Stimulated activated CD8-positive, alpha-beta memory T cell treated with anti-CD3 and anti-CD28 coated beads, Interleukin-7, amount 100 ng/mL, for 4 hours (primary cell): ENCODE measurements at regions not wholly inside any gene's neighbourhood (a gene's known extent, or its start where the extent isn't known, plus 50 kb on each side); places are given as distances from the start of the nearest gene placed in this dataset.
"Not testable (repeated sequence)": the region's sequence is repeated elsewhere in the genome, so short reads cannot be mapped to it uniquely, and the experiment has no call there.

Source experiments
- DNase-seq, 2 donors: peaks; one replicate each; pipeline ENCODE4 v3.0.0-alpha.2; 2020; ENCODE audit warnings: low read depth in 2 of 2

DNA sequence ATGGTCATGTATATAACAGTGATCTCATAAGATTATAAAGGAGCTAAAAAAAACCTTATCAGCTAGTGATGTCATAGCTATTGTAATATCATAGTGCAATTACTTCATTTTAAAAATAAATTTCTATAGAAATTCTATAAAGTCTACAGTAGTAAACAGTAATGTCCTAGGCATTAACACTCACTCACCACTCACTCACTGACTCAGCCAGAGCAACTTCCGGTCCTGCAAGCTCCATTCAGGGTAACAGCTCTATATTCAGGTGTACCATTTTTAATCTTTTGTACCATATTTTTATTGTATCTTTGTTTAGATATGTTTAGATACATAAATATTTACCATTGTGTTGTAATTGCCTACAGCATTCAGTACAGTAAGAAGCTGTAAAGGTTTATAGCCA, 524.4 kb upstream of the CDH5 start:
- DNase-seq = no peak

DNA sequence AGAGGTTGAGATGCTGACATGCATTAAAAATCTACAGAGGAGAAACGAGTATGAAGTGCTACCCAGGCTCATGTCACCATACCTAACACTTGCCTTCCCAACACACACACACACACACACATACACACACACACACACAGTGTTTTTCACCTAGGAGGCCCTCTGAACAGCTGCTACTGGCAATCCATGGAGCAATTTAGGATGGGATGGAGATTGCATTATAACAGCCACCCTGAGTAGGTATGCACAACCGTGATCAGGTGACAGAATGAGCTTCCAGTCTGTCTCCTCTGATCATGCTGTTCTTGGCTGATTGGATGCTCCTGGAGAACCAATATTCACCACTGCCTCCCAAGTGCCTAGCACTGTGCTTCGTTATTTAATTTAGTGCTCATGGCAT, 528.5 kb upstream of the CDH5 start:
- DNase-seq = no peak

DNA sequence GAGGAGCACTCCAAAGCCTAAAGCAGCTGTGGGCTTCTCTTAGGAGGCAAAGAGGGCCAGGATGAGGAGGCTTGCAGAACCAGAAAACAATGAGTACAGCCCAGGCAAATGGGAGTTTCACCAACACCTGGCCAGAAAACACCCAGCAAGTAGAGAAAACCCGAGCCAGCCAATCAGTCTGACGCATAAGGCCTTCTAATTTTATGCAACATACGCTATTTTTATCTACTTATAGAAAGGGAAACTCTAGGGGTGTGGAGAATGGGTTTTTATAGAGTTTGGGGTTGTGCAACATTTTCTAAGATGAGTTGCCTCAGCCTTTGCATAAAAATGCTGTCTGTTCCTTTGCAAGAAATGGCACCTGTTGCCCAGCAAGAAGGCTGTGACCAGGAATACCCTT, 529.0 kb upstream of the CDH5 start:
- no peak for DNase-seq

DNA sequence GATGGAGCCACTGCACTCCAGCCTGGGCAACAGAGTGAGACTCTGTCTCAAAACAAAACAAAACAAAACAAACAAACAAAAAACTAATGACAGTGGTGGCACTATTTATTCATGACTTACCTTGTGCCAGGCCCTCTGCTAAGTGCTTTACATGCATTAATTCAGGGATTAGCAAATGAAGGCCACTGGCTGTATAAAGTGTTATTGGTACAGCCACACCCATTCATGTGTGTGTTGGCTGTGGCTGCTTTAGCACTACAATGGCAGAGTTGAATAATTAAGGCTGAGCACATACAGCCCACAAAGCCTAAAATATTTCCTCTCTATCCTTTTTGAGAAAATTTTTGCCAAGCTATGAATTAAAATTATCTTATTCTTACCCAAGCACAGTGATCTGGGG, 531.8 kb upstream of the CDH5 start:
- DNase-seq = no peak

DNA sequence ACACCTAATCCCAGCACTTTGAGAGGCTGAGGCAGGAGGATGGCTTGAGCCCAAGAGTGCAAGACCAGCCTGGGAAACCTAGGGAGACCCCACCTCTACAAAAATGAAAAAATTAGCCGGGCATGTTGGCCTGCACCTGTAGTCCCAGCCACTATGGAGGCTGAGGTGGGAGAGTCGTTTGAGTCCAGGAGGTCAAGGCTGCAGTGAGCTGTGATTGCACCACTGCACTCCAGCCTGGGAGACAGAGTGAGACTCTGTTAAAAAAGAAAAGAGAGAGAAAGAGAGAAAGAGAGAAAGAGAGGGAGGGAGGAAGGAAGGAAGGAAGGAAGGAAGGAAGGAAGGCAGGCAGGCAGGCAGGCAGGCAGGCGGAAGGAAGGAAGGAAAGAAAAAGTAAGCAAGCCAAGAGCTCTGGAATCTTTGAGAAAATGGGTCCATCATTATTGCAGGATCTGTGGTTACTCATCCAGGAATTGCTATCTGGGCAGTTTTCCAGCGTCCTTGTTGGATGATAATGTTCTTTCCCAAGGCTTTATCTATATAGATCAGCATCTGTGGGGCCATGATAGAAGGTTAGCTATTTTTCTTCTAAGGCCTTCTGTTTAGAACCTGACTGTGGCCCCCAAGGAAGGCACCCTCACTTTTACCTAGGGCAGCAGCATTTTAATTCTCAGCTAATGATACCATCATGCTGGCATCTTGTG, 533.2 kb upstream of the CDH5 start:
- no peak for DNase-seq

DNA sequence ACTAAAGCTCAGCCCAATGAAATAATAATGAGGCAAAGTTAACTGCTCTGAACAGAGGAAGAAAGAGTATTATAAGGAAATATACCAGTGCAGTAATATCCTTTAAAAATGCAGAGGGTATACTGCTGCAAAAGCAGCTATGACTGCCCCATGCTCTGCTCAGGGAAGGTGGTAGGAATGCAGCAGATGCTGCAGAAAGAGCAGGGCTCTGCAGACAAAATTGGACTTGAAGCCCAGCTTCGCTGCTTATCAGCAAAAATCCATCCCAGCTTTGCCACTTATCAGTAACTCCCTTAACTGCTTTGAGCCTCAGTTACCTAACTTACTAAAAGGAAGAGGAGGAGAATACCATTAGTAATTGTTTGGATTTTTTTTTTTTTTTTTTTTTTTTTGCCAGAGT, 533.8 kb upstream of the CDH5 start:
- no peak for DNase-seq

DNA sequence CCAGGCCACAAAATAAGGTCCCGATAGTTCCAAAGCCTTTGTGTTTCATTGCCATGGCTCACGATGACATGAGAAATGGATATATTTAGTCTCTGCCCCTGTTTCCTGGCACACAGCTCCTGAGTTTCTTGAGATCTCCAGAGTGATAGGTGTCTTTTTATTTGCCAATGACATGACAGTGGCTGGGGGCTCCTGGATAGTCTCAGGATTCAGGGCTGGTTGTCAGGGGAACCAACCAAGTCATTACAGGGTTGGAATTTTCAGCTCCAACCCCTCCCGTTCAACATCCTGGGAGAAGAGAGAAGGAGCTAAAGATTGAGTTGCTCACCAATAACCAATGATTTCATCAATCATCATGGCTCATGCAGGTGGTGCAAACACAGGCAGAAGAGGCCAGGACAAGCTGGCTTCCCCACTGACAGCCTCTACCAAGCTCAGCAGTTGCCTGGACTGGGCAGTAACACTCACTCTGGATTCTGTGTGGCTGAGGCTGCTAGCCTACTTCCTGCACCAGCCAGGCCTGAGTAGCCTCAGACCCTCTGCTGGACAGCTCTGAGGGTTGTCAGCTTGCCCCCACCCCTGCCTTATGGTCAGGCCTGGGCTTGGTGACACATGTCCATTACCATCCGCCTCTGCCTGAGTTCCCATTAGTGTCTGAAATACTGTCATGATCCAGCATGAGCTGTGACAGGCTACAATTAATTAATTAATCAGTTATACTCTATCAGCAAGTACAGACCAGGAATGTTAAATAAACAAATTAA, 534.4 kb upstream of the CDH5 start:
- DNase-seq = no peak

DNA sequence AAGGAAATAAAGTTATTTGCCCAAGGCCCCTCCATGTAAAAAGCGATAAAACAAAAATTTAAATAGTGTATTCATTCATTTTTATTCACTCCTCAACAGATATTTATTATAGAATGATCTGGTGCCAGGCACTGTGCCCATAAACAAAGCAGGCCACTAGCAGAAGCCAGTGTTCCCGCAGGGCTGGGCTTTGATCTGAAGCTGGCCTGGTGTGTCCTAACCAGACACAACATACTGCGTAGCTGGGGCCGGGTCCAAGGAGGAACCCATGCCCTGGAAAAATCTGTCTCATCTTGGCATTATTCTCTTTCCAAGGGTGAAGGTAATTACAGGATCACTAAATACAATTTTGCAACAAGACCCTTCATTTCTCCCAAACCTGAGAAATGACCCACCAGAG, 537.4 kb upstream of the CDH5 start:
- DNase-seq = no peak

DNA sequence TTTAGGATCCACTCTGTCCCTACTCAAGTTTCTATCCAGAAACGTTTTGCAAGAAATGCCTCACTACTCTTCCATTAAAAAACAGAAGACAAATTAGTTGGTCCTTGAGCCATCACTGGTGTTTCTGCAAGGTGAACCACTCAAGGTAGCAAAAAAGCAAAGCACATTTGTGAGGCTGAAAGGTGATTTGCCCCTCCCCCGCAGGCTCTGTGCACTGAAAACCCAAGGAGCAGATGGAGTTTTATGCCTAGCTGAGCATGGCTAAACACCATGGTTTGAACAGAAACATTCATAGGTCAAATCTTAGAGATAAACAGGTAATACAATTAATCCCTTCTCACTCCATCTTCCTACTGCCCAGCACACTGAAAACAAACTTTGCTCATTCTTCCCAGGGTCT, 538.2 kb upstream of the CDH5 start:
- no peak for DNase-seq

DNA sequence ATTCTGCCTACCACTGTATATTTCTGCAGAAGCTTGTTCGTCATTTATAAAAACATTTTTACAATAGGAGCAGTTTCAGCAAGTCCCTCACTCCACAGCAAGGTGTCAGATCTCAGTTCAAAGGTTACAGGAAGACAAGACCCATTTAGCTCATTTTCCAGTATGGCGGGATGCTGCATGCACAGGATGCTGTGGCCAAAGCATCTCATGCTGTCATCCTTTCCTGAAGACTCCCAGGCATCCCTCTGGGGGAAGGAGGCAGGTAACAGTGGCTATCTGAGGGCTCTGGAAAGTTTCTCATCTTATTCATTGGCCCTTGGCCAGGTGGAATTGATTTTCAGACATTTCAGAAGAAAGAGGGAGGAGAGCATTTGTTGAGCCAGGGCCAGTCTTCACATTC, 539.3 kb upstream of the CDH5 start:
- DNase-seq = no peak

DNA sequence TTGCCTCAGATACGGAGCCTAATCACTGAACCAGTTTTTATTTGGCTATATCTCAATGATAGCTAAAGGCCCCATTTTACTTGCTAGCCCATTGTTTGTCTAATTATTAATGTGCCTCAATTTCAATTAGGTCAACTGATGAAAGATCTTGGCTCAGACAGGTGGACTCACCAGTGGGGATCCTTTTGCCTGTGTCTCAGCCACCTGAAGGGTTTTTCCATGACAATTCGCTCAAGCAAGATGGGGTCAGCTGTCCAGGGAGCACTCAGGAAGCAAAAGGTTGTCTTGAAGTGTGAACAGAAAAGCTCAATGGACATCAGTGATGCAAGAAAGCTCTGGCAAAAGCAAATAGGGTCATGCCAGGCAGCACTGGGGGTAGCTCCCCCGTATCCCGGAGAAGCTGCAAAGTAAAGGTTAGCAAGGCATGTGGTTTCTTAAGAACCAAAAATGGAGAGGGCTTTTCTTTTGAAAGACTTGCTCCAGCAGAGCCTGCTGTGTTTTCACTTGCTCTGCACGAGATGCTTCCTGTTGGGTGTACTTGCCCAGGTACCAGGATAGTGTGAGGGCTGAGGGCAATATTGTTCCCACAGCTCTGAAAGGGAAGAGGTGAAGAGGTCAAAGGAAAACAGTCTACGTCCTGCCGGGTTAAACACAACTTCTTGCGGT, 541.2 kb upstream of the CDH5 start:
- no peak for DNase-seq

DNA sequence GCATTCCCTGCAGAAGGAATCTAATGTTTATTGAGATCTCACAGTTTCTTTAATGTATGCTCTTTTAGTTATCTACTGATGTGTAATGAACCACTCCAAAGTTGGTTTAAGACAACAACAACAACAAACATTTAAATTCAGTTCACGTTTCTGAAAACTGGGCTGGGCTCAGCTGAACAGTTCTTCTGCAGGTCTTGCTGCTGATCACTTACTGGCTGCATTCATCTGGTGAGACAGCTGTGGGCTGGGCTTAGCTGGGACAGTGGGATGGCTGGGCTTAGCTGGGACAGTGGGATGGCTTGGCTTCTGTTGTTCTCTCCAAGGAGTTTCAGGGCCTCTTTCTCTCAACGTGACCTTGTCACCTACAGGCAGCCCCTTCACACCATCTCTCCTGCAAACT, 544.3 kb upstream of the CDH5 start:
- DNase-seq = no peak

DNA sequence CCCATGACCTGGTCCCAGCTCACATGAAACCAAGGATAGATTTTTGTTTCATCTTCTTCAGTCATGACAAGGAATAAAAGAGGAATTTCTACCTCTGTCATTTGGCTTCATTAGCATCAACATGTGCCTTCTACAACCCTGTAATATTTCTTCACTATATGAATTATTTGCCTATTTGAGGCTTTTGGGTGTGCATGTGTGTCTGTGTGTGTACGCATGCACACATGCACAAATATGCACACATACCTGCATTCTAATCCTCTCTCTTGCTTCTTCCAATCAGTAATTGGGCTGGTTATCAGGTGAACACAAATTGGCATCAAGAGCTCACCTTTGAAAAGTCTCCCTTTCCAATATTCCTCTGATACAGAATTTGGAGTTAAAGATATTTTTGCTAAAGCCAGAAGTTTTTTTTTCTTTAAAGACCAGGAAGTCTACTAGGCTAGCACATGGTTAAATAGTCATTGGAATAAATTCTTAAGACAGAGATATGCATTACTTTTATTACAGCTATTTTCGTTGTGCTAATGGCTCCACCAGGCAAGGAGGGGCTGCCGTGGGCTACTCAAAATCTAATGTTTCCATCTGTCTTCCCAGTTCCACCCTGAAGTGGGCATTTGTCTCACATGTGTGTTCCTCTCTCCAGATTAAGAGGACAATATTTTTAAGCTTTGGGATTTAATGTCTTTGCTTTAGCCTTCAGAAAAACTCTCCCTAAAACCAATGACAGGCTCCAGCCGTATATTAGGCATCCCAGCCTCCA, 547.2 kb upstream of the CDH5 start:
- no peak for DNase-seq

DNA sequence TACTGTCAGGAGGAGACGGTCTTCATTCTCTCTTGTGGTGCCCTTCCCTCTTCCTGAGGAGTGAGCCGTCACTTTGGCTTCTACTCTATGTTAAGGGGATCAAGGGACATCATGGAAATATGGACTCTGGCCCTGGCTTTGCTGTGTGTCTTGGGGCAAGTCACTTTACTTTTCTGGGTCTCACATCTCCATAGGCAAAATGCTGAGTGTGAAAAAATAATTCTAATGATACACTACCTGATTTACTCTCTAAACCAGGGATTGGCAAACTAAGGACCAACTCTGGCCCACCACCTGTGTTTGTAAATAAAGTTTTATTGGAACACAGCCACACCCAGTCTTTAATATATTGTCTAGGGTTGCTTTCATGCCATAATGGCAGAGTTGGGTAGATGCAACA, 548.7 kb upstream of the CDH5 start:
- no peak for DNase-seq

DNA sequence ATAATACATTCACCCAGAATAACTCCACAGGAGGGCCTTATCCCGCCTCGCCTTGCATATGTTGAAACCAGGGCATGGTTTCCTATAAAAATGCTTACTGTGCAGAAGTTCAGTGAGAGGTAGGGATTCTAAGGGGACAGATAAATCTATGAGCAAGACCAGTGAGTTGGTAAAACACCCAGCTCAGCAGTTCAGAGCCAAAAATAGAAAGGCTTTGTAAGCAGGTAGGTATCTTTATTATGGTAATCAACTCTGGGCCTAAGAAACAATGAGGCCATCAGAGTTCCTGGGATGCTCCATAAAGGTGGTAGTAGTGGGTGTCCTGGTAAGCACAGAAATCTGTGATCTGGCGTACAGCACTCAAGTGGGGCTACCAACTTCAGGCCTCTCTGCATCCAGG, 549.4 kb upstream of the CDH5 start:
- no peak for DNase-seq

DNA sequence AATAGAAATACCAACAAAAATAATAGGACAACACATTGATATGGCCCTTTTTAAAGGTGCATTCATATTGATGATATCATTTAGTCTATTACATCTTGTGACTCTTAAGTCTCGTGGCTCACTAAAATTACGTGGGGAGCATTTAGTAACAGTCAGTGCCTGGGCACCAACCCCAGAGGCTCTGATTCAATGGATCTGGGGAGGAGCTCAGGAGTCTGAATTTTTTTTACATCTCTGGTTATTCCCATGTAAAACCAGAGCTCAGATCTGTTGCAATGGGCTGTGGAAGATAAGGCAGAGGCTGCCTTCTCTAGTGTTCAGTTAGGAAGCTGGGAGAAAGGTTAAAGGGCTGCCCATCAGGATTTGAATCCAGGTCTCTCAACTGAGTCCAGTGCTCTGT, 549.9 kb upstream of the CDH5 start:
- DNase-seq = no peak

DNA sequence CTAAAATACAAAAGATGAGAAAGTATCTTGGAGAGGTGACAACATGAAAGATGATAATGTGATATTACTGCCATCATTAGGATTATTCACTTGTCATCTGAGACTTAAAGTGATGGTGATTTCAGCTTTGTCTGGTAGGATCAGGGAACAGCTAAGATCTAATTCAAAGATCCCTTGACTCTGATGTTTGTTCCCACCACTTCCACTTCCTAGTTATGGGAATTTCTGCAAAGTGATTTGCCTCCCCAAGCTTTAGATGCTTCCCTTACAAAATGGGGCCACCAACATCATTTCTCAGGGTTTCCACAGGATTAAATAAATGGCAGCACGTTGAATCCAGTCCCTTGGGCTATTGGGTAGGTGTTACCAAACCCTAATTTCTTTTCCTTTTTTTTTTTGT, 550.8 kb upstream of the CDH5 start:
- no peak for DNase-seq

DNA sequence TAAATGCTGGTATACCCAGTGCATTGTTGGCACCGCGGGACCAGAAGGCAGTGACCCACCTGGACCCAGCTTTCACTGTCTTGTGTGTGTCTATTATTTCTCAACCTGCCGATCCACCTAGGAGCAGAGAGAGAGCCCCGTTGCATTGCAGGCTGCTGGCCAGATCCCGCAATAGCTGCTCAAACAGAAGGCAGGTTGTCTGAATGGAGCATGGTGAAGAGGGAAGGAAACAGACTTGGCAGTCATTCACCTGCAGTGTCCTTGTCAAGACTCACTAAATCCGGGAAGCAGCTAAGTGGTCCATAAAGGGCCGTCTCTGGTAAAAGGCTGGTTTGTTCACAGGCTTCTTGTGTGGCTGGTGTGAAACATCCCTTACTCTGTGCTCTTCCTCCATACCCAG, 552.6 kb upstream of the CDH5 start:
- DNase-seq = not testable (repeated sequence)

DNA sequence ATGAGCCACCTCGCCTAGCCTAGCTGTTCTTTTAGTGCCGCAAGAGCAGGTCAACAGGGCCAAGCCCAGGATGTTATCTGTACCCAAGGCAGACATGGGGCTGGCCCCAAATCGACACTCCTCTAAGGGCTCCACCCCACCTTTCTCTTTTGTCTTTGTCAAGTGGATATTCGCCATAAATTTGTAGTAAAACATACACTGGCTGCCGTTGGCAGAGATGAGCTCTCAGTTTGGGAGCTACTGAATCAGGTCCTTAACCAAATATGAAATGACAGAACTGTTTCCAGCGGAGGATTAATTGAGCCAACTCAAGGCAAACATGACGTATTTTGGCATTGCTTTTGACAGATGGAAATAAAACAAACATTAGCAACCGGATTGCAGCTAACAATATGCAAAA, 556.9 kb upstream of the CDH5 start:
- no peak for DNase-seq

DNA sequence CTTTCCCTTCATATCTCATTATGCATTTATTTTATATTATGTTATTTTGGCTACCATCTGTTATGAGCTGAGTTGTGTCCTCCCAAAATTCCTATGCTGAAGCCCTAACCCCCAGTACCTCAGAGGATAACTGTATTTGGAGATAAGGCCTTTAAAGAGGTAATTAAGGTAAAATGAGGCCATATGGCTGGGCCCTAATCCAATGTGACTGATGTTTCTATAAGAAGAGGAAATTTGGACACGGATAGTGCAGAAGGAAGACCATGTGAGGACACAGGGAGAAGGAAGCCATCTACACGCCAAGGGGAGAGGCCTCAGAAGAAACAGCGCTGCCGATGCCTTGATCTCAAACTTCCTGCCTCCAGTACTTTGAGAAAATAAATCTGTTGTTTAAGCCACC, 557.7 kb upstream of the CDH5 start:
- no peak for DNase-seq

DNA sequence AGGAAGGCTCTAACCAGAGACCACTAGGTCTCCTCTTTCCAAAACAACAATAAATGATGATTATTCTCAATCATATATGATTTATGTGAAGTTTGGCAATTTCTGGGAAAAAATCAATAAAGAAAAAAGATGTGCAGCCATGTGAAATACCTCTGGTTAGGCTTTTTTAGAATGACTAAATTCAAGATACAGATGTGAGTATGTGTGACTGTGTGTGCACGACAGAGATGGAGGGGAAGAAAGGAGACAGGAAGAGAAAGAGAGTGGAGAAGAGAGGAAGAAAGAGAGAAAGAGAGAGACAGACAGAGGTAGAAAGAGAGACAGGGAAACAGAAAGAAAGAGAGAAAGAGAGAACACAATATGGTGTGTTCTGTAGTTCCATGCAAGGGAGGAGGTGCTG, 558.6 kb upstream of the CDH5 start:
- DNase-seq = no peak

DNA sequence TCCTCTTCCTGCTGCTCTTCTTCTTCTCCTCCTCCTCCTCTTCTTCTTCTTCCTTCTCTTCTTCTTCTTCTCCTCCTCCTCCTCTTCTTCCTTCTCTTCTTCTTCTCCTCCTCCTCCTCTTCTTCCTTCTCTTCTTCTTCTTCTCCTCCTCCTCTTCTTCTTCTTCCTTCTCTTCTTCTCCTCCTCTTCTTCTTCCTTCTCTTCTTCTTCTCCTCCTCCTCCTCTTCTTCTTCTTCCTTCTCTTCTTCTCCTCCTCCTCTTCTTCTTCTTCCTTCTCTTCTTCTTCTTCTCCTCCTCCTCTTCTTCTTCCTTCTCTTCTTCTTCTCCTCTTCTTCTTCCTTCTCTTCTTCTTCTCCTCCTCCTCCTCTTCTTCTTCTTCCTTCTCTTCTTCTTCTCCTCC, 560.8 kb upstream of the CDH5 start:
- DNase-seq = not testable (repeated sequence)
